AG09319 (cell line): ENCODE measurements at regions not wholly inside any gene's neighbourhood (a gene's known extent, or its start where the extent isn't known, plus 50 kb on each side); places are given as distances from the start of the nearest gene placed in this dataset.

Experiments used
- DNase-seq: peaks from one replicate; pipeline ENCODE4 v3.0.0-alpha.2; 2010; ENCODE audit warnings: low read depth; ENCODE audit errors: extremely low read depth
- CTCF ChIP-seq: IDR thresholded peaks from 2 replicates; pipeline ENCODE4 v1.5.1; 2011; ENCODE audit warnings: low read depth, mild to moderate bottlenecking, inconsistent platforms, low read length, moderate library complexity

GRCh38 chr4:123621072-123621705, 224.6 kb downstream of the SPRY1 start:
- TF ChIP-seq CTCF, result no peak
- no peak for DNase-seq

GRCh38 chr4:123622572-123622971, 226.0 kb downstream of the SPRY1 start:
- DNase-seq, result no peak
- no peak for TF ChIP-seq CTCF

- TF ChIP-seq CTCF, result no peak
- no peak for DNase-seq
Measured at GRCh38 chr4:123623611-123624010, 227.0 kb downstream of the SPRY1 start.

GRCh38 chr4:123624959-123625358, 228.4 kb downstream of the SPRY1 start:
- no peak for TF ChIP-seq CTCF
- no peak for DNase-seq

GRCh38 chr4:123628288-123628687, 231.7 kb downstream of the SPRY1 start:
- no peak for TF ChIP-seq CTCF
- no peak for DNase-seq

GRCh38 chr4:123631786-123632692, 235.4 kb downstream of the SPRY1 start:
- no peak for DNase-seq

More at GRCh38 chr4:123631786-123632692, 235.4 kb downstream of the SPRY1 start:
- TF ChIP-seq CTCF, result no peak
